ENCODE measurements at regions not wholly inside any gene's neighbourhood (a gene's known extent, or its start where the extent isn't known, plus 50 kb on each side); places are given as distances from the start of the nearest gene placed in this dataset.

DNA sequence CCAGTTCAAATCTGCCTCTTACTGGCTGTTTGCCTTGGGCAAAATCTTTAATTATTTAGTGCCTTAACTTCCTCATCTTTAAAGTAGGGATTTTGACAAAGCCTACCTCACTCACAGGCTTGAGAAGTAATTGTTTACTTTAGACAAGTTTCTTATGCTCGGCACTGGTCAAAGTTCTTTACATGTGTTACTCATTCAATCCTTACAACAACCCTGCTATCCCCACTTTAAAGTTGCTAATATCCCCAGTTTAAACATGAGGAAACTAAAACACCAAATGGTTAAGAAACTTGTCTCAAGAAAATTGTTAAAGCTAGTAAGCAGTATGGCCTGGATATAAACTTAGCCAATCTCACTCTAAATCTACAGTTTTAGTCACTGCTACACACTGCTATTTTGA lies 204.0 kb upstream of the AVPR1A start:
- Histone ChIP-seq H3K4me3 (no peak overlapping the region), H3K27me3 (replicated peaks in 1 of 2; ENCODE audit: control insufficient read depth in 2 of 2, insufficient read depth in 2 of 2, low read length in 1 of 2) (no peaks in the 10 kb centered on the region), H3K79me2 (ENCODE audit: control insufficient read depth, insufficient read depth, low read length) (no peaks in the 10 kb centered on the region), H2AFZ (ENCODE audit: control insufficient read depth, low read depth, low read length) (no peak overlapping the region), H3K36me3 (ENCODE audit: control insufficient read depth in 2 of 2, insufficient read depth in 2 of 2, low read length in 1 of 2) (no peaks in the 10 kb centered on the region), H4K20me1 (ENCODE audit: control insufficient read depth, insufficient read depth) (no peaks in the 10 kb centered on the region), H3K9me3 (replicated peaks; ENCODE audit: control insufficient read depth, insufficient read depth, low read length) (no peaks in the 10 kb centered on the region), H3K4me2 (ENCODE audit: control insufficient read depth, insufficient read depth) (no peak overlapping the region), H3K9ac (ENCODE audit: control insufficient read depth, insufficient read depth, low read length) (no peak overlapping the region), H3K4me1 (ENCODE audit: control insufficient read depth, insufficient read depth, low read length) (no peaks in the 10 kb centered on the region), H3K27ac (ENCODE audit: control insufficient read depth, insufficient read depth) (no peak overlapping the region)
- POLR2A ChIA-PET: no interaction called here
- in situ Hi-C loops (cut with MboI) (no loop called here), intact Hi-C loops (cut with micrococcal nuclease; ENCODE audit: unreplicated experiment) (no loop called here)
- 54% methylated on average over 1 of the region's 1 CpG for WGBS (ENCODE audit: insufficient coverage, insufficient replicate concordance, low lambda C conversion rate, missing lambda C conversion rate)
- BruUV-seq (replicated peaks): no TSS peak
- SMC1A ChIA-PET (ENCODE audit: uncharacterized antibody, unreplicated experiment): no interaction called here
- DNase-seq (ENCODE audit: low read depth, low spot score): no peak
- CTCF ChIA-PET: no interaction called here
- RAD21 ChIA-PET (ENCODE audit: unreplicated experiment): no interaction called here
- ATAC-seq: no peak
- no peak for FAIRE-seq
- TF ChIP-seq NR2F1 (conservative IDR thresholded peaks at IDR 0.05): no peak
- TF ChIP-seq, protein P1, sequence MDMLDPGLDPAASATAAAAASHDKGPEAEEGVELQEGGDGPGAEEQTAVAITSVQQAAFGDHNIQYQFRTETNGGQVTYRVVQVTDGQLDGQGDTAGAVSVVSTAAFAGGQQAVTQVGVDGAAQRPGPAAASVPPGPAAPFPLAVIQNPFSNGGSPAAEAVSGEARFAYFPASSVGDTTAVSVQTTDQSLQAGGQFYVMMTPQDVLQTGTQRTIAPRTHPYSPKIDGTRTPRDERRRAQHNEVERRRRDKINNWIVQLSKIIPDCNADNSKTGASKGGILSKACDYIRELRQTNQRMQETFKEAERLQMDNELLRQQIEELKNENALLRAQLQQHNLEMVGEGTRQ (IDR thresholded peaks at IDR 0.05; ENCODE audit: borderline replicate concordance, low read depth, low read length): no peak
- TF ChIP-seq NFYB (IDR thresholded peaks at IDR 0.05; ENCODE audit: insufficient read depth, low read depth, low read length): no peak
- TF ChIP-seq EED (IDR thresholded peaks at IDR 0.05; ENCODE audit: low read depth): no peak
- TF ChIP-seq, protein P2, sequence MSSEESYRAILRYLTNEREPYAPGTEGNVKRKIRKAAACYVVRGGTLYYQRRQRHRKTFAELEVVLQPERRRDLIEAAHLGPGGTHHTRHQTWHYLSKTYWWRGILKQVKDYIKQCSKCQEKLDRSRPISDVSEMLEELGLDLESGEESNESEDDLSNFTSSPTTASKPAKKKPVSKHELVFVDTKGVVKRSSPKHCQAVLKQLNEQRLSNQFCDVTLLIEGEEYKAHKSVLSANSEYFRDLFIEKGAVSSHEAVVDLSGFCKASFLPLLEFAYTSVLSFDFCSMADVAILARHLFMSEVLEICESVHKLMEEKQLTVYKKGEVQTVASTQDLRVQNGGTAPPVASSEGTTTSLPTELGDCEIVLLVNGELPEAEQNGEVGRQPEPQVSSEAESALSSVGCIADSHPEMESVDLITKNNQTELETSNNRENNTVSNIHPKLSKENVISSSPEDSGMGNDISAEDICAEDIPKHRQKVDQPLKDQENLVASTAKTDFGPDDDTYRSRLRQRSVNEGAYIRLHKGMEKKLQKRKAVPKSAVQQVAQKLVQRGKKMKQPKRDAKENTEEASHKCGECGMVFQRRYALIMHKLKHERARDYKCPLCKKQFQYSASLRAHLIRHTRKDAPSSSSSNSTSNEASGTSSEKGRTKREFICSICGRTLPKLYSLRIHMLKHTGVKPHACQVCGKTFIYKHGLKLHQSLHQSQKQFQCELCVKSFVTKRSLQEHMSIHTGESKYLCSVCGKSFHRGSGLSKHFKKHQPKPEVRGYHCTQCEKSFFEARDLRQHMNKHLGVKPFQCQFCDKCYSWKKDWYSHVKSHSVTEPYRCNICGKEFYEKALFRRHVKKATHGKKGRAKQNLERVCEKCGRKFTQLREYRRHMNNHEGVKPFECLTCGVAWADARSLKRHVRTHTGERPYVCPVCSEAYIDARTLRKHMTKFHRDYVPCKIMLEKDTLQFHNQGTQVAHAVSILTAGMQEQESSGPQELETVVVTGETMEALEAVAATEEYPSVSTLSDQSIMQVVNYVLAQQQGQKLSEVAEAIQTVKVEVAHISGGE (CRISPR knock-in tag; IDR thresholded peaks at IDR 0.05): no peak
- TF ChIP-seq GABPA (IDR thresholded peaks at IDR 0.05; ENCODE audit: low read depth): no peak
- no peak for TF ChIP-seq NRF1 (conservative IDR thresholded peaks at IDR 0.05; ENCODE audit: low read depth, low read length)
- no peak for TF ChIP-seq HDAC2 (IDR thresholded peaks at IDR 0.05)
- TF ChIP-seq IKZF2 (IDR thresholded peaks at IDR 0.05): no peak
- TF ChIP-seq WRNIP1 (IDR thresholded peaks at IDR 0.05; ENCODE audit: borderline replicate concordance, low read depth, low read length): no peak
- TF ChIP-seq, protein P3, sequence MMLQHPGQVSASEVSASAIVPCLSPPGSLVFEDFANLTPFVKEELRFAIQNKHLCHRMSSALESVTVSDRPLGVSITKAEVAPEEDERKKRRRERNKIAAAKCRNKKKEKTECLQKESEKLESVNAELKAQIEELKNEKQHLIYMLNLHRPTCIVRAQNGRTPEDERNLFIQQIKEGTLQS (IDR thresholded peaks at IDR 0.05; ENCODE audit: borderline replicate concordance, extremely low read depth, low read depth, low read length): no peak
- TF ChIP-seq BMI1 (IDR thresholded peaks at IDR 0.05; ENCODE audit: borderline replicate concordance): no peak
- no peak for TF ChIP-seq CBX5 (IDR thresholded peaks at IDR 0.05; ENCODE audit: low read depth)
- TF ChIP-seq NFIC (IDR thresholded peaks at IDR 0.05; ENCODE audit: low read depth, low read length): no peak
- TF ChIP-seq ZNF24 (IDR thresholded peaks at IDR 0.05): no peak
- TF ChIP-seq, protein P4, sequence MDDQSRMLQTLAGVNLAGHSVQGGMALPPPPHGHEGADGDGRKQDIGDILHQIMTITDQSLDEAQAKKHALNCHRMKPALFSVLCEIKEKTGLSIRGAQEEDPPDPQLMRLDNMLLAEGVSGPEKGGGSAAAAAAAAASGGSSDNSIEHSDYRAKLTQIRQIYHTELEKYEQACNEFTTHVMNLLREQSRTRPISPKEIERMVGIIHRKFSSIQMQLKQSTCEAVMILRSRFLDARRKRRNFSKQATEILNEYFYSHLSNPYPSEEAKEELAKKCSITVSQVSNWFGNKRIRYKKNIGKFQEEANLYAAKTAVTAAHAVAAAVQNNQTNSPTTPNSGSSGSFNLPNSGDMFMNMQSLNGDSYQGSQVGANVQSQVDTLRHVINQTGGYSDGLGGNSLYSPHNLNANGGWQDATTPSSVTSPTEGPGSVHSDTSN (IDR thresholded peaks at IDR 0.05; ENCODE audit: insufficient replicate concordance, low read depth, low read length): no peak
- TF ChIP-seq, protein P5, sequence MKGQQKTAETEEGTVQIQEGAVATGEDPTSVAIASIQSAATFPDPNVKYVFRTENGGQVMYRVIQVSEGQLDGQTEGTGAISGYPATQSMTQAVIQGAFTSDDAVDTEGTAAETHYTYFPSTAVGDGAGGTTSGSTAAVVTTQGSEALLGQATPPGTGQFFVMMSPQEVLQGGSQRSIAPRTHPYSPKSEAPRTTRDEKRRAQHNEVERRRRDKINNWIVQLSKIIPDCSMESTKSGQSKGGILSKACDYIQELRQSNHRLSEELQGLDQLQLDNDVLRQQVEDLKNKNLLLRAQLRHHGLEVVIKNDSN (IDR thresholded peaks at IDR 0.05; ENCODE audit: borderline replicate concordance, extremely low read length, insufficient read depth, low read depth, low read length): no peak
- TF ChIP-seq, protein P6, sequence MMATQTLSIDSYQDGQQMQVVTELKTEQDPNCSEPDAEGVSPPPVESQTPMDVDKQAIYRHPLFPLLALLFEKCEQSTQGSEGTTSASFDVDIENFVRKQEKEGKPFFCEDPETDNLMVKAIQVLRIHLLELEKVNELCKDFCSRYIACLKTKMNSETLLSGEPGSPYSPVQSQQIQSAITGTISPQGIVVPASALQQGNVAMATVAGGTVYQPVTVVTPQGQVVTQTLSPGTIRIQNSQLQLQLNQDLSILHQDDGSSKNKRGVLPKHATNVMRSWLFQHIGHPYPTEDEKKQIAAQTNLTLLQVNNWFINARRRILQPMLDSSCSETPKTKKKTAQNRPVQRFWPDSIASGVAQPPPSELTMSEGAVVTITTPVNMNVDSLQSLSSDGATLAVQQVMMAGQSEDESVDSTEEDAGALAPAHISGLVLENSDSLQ (IDR thresholded peaks at IDR 0.05): no peak
- TF ChIP-seq RB1 (IDR thresholded peaks at IDR 0.05; ENCODE audit: borderline replicate concordance): no peak

Measured in GM12878 (cell line).